ENCODE measurements at regions not wholly inside any gene's neighbourhood (a gene's known extent, or its start where the extent isn't known, plus 50 kb on each side); places are given as distances from the start of the nearest gene placed in this dataset.

- TF ChIP-seq POLR2A (IDR thresholded peaks at IDR 0.05; ENCODE audit: low read depth, low read length) (no peak), TAF1 (IDR thresholded peaks at IDR 0.05; ENCODE audit: borderline replicate concordance, low read depth, low read length) (no peak)
Measured at GRCh38 chr2:210768329-210768910, 212.0 kb downstream of the CPS1 start.

Measured in GM12892 (cell line).